Tibial nerve (tissue), 3 donors: ENCODE measurements at regions not wholly inside any gene's neighbourhood (a gene's known extent, or its start where the extent isn't known, plus 50 kb on each side); places are given as distances from the start of the nearest gene placed in this dataset.

Experiments used
- CTCF ChIP-seq, 5 experiments: fragments of 200-600 bp in 3 of 5; fragments of 450-650 bp in 2 of 5; sonication (generic) in 3 of 5; IDR thresholded peaks; one replicate each; pipeline ENCODE4 v1.5.1; 2016 to 2019; ENCODE audit warnings: antibody characterized with exemption in 5 of 5, mild to moderate bottlenecking in 3 of 5, moderate library complexity in 2 of 5
- POLR2A ChIP-seq, 2 donors: fragments of 450-650 bp; IDR thresholded peaks; one replicate each; pipeline ENCODE4 v1.6.1; 2017; ENCODE audit warnings: antibody characterized with exemption in 2 of 2, mild to moderate bottlenecking in 2 of 2, moderate library complexity in 2 of 2

- TF ChIP-seq CTCF (IDR thresholded peaks at IDR 0.05) (no peak), POLR2A (IDR thresholded peaks at IDR 0.05) (no peak)
Measured at GRCh38 chr19:28505134-28505533, 707.8 kb downstream of the UQCRFS1 start.
